Nucleus accumbens (tissue), 56 donors: ENCODE measurements at regions not wholly inside any gene's neighbourhood (a gene's known extent, or its start where the extent isn't known, plus 50 kb on each side); places are given as distances from the start of the nearest gene placed in this dataset.
"Not testable (repeated sequence)": the region's sequence is repeated elsewhere in the genome, so short reads cannot be mapped to it uniquely, and the experiment has no call there.

ENCODE experiments used
- DNase-seq, 56 donors: peaks; one replicate each; lab custom pipeline; 2025; lab: John Stamatoyannopoulos, UW

DNA sequence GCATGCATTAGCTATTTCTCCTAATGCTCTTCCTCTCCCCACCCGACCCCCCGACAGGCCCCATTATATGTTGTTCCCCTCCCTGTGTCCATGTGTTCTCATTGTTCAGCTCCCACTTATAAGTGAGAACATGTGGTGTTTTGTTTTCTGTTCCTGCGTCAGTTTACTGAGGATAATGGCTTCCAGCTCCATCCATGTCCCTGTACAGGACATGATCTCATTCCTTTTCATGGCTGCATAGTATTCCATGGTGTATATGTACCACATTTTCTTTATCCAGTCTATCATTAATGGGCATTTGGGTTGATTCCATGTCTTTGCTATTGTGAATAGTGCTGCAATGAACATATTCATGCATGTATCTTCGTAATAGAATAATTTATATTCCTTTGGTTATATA is 116.1 kb upstream of the PREP start:
- not testable (repeated sequence) for DNase-seq

DNA sequence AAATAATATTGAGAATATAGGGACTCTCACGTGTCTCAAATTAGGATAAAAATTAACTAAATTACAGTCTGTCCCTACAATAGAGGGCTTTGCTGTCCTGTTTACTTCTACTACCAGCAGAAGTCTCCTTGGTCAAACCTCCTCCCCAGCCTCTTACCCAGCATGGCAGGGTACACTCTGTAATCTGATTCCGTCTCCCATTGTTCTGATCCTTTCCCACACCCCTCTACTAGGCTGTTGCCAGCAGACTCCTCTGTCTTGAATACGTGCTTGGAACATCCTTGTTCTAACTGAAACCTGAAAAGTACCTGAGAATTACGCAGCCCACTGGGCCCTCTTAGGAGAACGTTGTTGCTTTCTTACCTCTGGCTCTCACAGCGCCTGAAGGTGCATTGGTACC is 112.2 kb upstream of the PREP start:
- no peak for DNase-seq

DNA sequence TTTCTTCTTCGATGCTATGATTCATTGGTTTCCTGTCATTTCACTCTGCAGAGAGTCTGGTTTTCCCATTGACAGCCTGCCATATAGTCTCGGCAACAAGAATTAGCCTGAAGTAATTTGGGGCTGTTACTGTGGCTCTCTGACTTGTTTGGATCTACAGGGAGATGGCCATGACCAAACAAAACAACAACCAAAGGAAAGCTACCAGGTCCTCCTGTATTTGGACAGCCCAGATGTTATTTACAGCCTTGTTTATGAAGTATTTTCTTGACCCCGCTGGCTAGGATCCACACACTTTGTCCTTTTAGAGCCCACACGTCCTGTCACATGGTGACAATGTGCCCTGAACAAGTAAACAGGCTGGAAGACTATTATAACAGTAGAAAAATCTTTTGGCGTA is 111.4 kb upstream of the PREP start:
- DNase-seq = no peak

DNA sequence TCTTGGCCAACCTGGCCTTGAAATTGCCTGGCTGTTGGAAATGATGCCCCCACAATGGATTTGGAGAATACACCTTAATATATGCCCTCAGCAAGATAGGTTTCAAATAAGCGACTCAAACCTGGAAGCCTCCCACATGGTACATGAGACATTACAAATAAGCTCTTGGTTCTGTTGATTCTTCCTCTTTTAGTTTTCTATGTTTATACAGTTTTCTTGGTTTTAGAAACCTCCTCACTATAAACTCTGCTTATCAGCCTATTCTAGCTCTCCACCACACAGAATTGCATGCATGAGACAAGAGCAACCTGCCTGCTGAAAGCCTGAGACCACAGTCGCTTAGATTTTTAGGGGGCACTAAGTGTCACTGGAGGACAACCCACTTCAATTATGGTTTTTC is 108.8 kb upstream of the PREP start:
- no peak for DNase-seq

DNA sequence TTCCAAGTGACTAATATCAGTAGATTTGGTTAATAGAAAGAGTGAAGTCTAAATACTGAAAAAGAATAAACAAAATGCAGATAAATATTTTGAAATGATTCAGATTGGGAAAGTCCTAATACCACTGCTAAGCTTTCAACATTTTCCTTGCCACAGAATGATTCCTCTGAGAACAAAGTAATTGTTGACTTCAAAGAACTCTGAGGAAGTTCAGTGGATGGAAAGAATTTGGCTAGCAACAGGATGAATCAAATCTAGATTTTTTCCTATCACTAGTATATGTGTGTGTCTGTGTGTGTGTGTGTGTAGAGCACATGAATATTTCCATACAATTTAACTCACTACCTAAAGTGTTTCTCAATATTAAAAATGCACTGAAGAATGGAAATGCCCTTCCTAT is 107.9 kb upstream of the PREP start:
- DNase-seq = no peak

DNA sequence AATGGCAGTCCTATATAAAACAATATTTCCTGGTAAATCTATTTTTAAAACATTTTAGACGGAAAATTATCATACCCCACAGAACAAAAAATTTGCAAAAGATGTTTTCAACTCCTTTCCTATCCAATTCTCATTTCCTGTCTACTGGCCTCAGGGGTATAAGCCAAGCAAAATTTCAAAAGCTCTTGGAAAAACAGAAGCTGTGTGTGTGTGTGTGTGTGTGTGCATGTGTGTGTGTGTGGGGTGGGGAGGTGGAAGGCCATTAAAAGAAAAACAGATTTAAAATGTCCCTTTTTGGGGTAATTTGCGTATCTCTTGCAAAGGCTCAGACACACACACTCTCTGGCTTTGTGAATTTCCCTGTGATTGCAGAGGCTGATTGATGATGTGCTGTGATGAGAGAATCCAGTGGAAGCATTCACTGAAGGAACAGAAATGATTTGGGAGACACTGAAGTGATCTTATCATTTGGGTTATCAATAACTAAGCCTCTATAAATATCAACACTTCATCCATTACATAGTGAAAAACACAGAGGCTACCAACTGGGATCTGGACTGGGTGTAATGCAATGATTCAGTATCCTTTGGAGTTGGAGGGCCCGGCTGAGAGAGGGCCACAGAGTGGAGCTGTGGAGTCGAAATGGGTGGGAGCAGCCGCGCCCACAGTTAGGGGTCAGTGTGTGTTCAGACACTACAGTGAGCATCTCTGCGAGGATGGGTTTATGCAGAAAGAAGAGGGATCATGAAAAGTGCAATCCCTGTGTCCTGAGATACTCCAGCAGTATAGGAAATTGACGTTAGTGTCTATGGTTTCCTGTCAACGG is 106.8 kb upstream of the PREP start:
- peak in 2 of 56 donors; percentile 0 to 1 for DNase-seq

DNA sequence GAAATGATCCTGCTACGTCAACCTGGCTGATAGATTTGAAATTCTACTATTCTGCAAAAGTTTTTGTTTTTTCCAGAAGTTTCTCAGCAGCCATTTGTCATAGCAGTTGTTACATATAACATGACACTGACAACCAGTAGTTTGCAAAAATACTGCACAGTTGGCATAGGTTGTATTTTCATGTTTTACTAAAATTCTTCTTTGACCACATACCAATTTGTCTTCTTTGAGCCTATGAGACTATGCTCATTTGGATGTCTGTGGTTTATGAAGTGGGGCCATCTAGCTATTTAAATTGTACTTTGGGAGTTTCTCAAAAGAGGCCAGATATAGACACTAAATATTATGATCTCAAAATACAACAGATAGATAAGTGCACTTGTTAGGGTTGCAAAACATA is 104.9 kb upstream of the PREP start:
- no peak for DNase-seq

DNA sequence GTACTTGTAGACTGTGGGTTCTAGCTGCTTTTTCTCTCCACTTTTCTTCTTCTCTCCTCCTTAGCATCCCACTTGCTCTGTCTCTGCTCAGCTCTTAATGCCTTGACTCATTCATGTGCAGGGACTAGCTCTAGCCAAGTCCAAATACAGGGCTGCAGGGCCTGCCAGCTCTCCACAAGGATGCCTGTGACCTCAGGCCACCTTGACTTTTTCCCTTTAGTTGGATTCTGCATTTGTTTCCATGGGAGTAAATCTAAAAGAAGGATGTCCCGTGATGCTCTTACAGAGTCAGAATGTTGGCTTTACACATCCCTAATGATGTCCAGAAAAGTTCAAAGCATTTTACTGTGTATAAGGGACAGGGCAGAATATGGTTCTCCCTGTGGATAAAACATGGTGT is 101.8 kb upstream of the PREP start:
- no peak for DNase-seq

DNA sequence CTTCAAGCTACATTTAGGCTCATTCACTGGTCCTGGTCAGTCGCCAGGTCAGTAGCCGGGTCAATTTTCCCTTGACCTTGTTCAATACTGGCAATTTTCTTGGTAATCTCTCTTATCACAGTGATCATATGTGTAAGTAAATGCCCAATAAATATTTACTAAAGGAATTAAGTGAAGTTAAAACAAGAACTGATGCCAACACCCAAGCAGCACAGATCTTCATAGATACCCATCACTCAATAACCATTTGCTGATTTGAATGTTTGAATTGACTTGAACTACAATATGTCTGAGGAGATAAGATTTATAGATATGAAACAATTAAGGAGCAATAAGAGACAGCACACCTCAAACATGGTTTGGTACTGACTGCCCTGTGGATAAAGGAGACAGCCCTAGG is 100.8 kb upstream of the PREP start:
- no peak for DNase-seq

DNA sequence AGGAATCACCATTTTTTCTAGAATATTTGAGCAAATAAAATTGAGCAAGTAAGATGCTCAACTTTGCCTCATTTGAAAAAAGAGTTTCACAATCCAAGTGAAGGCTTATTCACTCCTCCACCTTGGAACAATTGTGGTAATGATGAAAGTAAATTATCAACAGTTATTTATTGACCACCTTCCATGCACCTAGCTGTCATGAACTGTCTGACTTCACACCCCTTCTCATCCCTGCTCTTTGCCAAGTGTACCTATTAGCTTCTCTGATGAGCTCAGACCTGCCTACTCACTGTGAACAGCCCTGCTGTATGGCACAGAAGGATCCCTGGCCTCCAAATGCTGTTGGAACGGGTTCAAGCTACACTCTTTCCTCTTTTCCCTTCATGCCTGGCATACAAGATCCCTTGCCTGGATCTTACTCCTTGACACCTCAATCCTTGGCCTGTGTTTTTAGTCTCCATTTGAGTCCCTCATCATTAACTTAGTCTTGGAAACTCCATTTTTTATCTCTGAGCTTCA is 99.0 kb upstream of the PREP start:
- no peak for DNase-seq

DNA sequence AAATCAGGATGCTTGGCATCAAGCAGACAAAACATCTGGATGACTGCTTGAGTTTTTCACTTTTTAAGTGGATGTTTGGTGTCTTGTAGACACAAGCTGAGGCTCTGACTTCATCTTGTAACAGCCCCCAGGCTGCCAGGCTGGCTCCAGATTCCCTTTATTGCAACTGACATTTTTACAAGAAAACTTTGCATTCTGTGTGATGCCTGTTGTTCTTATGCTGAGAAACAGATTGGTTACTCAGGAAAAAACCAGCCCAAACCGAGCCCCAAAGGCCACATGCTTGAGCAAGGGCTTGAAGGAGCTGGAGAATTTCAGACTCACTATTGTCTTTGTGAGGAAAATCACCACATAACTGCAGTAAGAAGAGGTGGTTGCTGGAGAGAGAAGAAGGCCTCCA is 98.4 kb upstream of the PREP start:
- no peak for DNase-seq

DNA sequence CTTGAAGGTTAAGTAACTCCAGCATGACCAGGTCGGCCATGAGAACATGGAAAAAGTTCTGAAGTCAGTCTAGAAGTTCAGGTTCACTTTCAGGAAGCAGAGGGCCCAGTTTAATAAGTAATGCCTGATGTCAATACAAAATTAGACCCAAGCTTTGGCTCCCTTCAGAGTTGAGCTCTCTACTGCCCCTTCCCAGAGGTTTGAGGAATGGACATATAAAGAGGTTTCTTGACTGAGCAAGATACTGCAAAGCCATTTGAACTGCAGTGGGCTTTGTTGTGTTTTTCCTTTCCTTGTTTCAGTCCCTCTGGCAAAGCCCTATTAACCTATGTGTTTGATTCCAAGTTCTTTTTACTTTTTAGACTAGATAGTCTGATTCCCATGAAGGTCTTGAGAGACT is 97.8 kb upstream of the PREP start:
- DNase-seq = no peak

DNA sequence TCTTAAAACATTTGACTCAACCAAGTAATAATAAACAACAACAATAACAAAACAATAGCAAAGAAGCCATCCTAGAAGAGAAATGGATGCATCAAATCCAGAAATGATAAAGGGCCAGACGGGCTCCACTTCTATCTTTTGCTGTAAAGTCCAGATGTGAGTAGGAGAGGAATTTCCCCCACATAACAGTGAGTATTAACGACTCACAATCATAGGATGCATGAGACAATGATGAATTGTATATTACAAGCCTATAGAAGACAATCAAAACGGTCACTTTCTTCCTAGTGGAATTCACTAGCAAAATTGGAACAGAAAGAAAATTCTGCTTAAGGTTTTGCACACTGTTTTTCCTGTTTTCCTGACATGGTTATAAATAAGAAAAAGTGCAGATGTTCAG is 97.0 kb upstream of the PREP start:
- DNase-seq = no peak

DNA sequence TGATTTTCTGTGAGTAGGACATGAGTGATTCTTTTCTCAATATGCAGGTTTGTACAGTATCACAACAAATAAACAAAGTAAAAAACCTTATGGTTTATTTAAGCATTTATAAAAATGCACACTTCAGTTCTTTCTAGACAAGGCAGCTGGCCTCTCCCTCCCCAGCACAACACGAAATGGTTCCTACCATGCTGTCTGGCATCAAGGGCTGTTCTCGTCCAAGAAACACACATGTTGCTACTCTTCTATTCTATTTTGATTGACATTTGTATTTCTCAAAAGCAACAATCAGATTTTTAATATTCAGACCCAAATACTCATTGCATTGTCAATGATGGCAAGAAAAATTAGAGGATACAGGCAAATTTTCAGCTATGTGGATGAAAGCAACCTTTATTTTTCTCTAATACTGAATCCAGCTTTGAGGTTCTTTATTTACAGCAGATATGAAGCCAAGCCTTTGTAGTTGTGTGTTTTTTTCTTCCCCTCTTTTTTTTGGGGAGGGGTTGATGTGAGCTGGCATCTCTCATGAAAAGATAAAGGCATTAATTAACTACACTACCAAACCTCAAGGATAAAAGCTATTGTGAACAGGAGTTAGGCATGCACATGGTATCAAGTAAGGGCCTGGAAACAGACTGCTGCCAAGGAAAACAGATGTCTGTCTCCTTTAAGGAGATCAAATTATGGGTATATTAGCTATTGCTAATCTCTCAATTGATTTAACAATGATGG is 96.4 kb upstream of the PREP start:
- DNase-seq = no peak

DNA sequence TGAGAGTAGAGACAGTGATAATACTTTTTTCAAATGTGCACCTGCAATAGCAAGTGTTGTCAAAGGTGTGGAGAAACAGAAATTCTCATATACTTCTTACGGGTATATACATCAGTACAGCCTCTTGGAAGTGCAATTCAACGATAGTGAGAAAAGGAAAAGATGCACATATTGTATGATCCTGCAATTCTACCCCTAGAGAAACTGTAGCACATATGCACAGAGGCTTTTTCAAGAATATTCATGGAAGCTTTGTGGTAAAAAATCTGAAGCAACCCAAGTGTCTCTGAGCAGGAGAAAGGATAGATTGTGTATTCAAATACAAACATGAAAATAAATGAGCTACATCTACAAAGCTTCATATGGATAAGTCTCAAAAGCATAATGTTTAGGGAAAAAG is 94.7 kb upstream of the PREP start:
- no peak for DNase-seq

DNA sequence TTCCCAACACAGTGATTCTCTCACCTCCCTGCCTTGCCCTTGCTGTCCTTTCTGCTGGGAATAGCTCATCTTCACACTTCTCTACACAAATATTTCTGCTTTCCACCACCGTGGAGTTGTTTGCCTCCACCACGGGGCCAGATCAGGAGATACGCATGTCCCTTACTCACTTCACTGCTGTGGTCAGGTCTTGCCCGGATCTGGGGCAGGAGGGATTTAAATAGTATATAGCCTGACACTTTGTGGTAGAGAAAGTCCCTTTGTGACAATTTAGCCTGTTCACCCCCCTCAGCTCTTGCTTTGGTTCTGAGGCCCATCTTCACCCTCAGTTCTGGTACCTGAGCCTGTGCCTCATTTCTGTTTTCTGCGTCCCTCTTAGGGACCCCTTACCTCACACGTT is 92.6 kb upstream of the PREP start:
- no peak for DNase-seq

DNA sequence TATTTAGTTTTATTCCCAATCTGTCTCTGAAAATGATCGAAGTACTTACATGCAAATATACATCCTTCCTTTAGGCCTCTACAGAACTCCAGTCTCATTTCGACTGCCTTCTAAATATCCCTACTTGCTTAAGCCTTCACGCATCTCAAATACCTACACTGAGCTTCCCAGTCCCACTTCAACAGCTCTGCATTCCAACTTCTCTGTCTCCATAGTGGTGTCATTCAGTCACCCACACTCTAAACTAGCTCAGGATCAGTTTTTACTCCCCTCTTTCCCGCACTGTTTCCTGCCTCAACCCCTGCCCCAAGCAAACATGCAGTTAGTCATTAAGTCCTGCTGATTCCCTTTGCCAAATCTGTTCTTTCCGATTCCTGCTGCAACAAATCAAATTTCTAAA is 91.8 kb upstream of the PREP start:
- DNase-seq = no peak

DNA sequence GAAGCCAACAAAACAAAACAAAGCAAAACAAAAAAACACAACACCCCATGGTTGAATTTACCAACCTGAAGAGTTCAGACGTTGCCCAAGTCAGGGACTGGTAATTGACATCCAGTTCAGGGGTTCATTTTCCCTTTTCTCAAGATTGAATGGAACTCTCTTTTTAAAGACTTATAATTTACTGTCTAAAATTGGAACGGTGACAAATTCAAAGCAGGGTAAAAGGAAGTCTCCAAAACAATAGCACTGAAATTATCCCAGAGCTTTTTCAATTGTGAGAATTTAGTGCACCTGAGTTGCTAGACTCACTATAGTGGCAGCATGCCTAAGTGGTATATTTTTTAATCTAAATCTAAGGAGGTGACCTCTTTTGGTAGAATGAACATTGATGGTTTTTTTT is 90.9 kb upstream of the PREP start:
- DNase-seq = no peak

DNA sequence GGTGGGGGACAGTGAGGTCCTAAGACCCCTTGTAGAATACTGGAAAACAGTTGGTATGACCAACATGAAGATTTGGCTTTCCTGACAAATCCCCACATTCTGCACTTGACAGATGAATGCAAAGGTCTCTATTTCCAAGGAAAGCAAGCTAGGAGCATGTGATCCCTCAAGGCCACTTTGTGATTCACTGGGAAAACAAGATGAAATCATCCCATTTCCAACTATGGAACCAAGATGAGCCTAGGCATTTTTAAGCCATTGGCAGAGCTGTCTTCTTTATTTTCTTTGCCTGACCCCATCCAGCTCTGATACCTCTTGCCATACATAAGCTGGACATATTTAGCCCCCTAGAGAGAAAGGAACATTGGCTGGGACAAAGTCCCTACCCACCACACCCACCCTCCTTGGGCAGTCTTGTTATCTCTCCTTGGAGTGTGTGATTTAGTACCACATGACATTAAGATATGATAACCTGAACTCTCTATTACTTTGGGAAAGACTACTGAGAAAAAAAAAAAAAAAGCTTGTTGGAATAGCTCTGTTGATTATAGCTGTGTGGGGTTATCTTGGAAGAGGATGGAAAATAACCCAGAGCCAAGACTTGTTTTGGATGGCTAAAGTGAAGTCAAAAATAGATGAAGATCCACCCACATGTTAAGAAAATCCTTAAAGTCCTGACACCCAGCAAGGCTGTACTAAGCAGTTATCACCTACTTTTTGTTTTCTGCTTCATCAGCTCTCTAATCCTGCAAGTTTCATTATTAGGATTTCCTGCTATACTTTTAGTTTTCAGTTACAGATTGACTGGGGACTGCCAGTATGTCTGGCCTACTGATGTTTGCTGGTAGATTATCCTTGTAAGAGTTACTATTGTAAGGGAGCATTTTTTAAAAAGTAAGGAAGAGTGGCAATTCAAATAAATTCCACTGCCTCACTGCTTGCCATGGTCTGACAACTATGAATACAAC is 90.1 kb upstream of the PREP start:
- DNase-seq = no peak

DNA sequence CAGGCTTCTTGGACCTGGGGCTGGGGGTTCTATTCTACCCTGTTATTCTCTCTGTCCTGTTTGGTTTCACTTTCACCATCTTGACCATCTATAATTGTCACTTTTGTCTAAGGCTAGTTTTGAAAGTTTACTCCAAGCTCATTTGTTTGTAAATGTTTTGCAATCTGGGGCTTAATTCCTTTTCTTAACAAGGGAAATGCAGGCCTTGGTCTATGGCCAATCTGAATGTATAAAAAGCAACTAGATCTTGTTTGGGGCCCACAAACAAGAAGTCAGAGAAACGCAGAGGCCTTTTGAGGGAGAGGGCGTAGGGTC is 86.3 kb upstream of the PREP start:
- no peak for DNase-seq
